Nephron progenitor cell (in vitro differentiated cells): ENCODE measurements at regions not wholly inside any gene's neighbourhood (a gene's known extent, or its start where the extent isn't known, plus 50 kb on each side); places are given as distances from the start of the nearest gene placed in this dataset.

Source experiments
- DNase-seq: peaks from one replicate; pipeline ENCODE4 v3.0.0; 2021
- H3K27ac Mint-ChIP-seq: 2 replicates; pipeline ENCODE4 v1.8.0; 2021; ENCODE audit warnings: mild to moderate bottlenecking, moderate library complexity, mixed read lengths
- H3K27me3 Mint-ChIP-seq: 2 replicates; pipeline ENCODE4 v1.8.0; 2021; ENCODE audit warnings: mild to moderate bottlenecking, low read depth, mixed read lengths; ENCODE audit not compliant: poor library complexity
- H3K36me3 Mint-ChIP-seq: 2 replicates; pipeline ENCODE4 v1.8.0; 2021; ENCODE audit warnings: low read depth, mixed read lengths
- H3K4me1 Mint-ChIP-seq: 2 replicates; pipeline ENCODE4 v1.8.0; 2021; ENCODE audit warnings: mixed read lengths
- H3K4me3 Mint-ChIP-seq: 2 replicates; pipeline ENCODE4 v1.8.0; 2021; ENCODE audit warnings: mild to moderate bottlenecking, moderate library complexity, mixed read lengths
- H3K9me3 Mint-ChIP-seq: 2 replicates; pipeline ENCODE4 v1.8.0; 2021; ENCODE audit warnings: mild to moderate bottlenecking, moderate library complexity, mixed read lengths
- TF ChIP-seq, protein P1 (sequence below): fragments of 200-600 bp; sonication (generic); IDR thresholded peaks from 2 replicates; pipeline ENCODE4 v1.5.0; 2021; ENCODE audit warnings: antibody characterized with exemption

DNA sequence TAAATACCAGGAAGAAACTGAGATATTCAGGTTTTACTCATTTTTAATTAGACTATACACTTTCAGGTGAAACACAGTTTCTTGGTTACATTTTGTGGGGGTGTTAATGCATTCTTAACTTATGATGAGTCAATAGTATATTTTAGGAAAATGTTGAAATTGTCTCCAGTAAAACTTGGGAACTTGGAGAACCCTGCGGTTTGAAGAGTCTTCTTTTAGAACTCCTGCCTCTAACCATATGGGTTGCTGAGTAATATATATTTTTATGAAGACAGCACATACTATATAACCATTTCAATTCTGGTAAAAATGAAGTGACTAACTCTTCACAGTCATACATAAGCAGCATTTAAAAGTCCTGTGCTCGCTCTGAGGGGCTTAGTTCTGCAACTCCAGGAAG lies 308.2 kb upstream of the LRATD1 start:
- TF ChIP-seq, protein P1, sequence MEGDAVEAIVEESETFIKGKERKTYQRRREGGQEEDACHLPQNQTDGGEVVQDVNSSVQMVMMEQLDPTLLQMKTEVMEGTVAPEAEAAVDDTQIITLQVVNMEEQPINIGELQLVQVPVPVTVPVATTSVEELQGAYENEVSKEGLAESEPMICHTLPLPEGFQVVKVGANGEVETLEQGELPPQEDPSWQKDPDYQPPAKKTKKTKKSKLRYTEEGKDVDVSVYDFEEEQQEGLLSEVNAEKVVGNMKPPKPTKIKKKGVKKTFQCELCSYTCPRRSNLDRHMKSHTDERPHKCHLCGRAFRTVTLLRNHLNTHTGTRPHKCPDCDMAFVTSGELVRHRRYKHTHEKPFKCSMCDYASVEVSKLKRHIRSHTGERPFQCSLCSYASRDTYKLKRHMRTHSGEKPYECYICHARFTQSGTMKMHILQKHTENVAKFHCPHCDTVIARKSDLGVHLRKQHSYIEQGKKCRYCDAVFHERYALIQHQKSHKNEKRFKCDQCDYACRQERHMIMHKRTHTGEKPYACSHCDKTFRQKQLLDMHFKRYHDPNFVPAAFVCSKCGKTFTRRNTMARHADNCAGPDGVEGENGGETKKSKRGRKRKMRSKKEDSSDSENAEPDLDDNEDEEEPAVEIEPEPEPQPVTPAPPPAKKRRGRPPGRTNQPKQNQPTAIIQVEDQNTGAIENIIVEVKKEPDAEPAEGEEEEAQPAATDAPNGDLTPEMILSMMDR: no peak
- Mint-ChIP-seq H3K4me3 (no peak overlapping the region), H3K27me3 (no peaks in the 10 kb centered on the region)

DNA sequence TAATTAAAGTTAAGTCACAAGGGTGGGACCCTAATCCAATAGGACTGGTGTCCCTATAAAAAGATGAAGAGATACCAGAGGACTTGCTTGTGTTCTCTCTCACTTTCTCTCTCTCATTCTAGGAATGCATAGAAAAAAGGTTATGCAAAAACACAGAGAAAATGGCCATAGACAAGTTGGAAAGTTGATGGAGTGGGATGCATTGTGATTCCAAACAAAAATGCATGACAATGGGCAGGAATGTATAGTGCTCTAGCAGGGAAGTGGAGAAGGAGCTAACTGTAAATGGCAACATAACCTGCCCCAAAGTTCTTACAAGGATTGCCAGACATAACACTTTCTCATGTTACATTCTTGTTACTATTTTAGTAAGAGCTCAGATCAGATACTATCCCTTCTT lies 301.6 kb upstream of the LRATD1 start:
- H3K4me3 Mint-ChIP-seq: no peak overlapping the region
- H3K36me3 Mint-ChIP-seq: no peaks in the 10 kb centered on the region
- DNase-seq: no peak
- H3K4me1 Mint-ChIP-seq: no peaks in the 10 kb centered on the region
- no peaks in the 10 kb centered on the region for H3K27me3 Mint-ChIP-seq
- H3K9me3 Mint-ChIP-seq: no peaks in the 10 kb centered on the region
- H3K27ac Mint-ChIP-seq: no peak overlapping the region
- TF ChIP-seq, protein P1: no peak

More for the DNA sequence above, 308.2 kb upstream of the LRATD1 start:
- Mint-ChIP-seq H3K36me3 (no peaks in the 10 kb centered on the region), H3K4me1 (no peaks in the 10 kb centered on the region), H3K9me3 (no peaks in the 10 kb centered on the region), H3K27ac (no peak overlapping the region)
- no peak for DNase-seq

DNA sequence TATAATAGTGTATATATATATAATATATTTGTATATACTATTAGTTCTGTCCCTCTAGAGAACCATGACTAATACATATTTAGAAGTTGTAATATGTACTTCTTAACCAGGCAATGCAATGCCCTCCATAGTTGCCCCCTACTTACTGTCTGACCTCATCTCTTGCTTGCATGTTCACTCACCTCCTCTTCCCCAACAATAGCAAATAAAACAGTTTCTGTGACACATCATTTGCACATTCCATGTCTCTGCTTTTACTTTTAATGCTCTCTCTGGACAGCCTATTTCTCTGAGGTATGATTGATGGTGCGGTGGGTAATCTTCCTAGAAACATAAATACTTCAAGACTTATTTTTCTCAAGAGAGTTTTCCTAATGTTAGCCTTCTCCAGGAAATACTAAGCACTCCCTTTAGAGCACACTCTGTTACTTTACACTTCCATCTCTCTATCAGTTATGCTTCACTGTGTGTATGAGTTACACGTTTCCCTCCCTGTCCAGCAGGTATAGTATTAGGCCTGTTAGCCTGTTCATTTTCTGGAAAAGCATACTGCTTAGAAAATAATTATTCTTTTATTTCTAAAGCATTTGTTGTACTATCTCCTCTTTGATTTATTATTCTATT lies 295.6 kb upstream of the LRATD1 start:
- Mint-ChIP-seq H3K27me3 (no peaks in the 10 kb centered on the region), H3K36me3 (no peaks in the 10 kb centered on the region), H3K9me3 (peaks cover 12% of the 10 kb centered on the region), H3K4me3 (no peak overlapping the region), H3K27ac (no peak overlapping the region), H3K4me1 (no peaks in the 10 kb centered on the region)
- TF ChIP-seq, protein P1: no peak
- no peak for DNase-seq

DNA sequence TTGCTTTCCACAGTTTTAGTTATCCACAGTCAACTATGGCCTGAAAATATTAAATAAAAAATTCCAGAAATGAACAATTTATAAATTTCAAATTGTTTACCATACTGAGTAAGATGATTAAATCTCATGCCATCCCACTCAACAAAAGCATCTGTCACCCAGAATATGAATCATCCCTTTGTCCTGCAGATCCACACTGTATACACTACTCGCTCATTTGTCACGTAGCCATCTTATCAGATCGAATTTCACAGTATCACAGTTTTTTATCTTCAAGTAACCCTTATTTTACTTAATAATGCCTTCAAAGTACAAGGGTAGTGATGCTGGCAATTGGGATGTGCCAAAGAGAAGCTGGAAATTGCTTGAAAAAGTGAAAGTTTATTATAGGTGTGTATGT lies 291.8 kb upstream of the LRATD1 start:
- Mint-ChIP-seq H3K36me3 (no peaks in the 10 kb centered on the region), H3K27ac (no peak overlapping the region), H3K27me3 (peaks cover 1% of the 10 kb centered on the region), H3K4me1 (no peaks in the 10 kb centered on the region), H3K4me3 (no peak overlapping the region), H3K9me3 (peaks cover 12% of the 10 kb centered on the region)
- DNase-seq: no peak
- TF ChIP-seq, protein P1: no peak

DNA sequence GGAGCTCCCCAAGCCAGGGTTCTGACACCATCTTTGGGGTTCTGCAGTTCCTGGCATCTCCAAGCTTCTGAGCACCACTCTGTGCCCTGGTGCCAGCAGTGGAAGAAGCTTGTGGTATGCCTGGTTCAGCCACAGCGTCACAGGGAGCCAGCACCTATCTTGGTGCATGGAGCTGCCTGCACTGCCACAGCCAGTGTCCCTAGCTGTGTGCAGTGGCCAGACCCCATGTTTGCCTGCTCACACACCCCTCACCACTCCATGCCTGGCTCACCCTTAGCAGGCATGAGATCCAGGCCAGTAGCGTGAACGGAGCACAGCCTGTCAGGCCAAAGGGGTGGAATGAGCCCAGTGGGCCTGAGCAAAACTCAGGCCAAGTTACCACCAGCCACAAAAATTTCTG lies 290.2 kb upstream of the LRATD1 start:
- H3K27ac Mint-ChIP-seq: no peak overlapping the region
- TF ChIP-seq, protein P1: no peak
- no peak overlapping the region for H3K4me3 Mint-ChIP-seq
- DNase-seq: no peak
- no peaks in the 10 kb centered on the region for H3K4me1 Mint-ChIP-seq
- no peaks in the 10 kb centered on the region for H3K36me3 Mint-ChIP-seq
- H3K27me3 Mint-ChIP-seq: peaks cover 6% of the 10 kb centered on the region
- H3K9me3 Mint-ChIP-seq: peaks cover 12% of the 10 kb centered on the region

DNA sequence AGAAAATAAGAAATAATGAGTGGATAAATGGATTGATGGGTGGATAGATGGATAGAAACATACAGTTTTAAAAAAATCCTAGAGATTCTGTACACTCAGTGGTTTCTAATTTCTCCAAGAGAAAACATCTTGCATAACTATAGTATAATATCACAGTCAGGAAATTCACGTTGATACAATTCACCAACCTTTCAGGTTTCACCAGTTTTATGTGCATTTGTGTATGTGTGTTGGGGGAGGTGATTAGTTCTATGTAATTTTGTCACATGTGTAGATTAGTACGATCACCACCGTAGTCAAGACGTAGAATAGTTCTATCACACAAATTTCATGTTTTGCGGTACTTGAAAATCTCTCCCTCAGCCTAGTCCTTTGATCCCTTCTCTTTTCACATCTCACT lies 288.2 kb upstream of the LRATD1 start:
- Mint-ChIP-seq H3K4me1 (no peaks in the 10 kb centered on the region), H3K27ac (no peak overlapping the region)
- TF ChIP-seq, protein P1: no peak

More for the DNA sequence above, 288.2 kb upstream of the LRATD1 start:
- DNase-seq: no peak
- H3K36me3 Mint-ChIP-seq: no peaks in the 10 kb centered on the region
- H3K27me3 Mint-ChIP-seq: peaks cover 6% of the 10 kb centered on the region
- no peaks in the 10 kb centered on the region for H3K9me3 Mint-ChIP-seq
- no peak overlapping the region for H3K4me3 Mint-ChIP-seq
